ENCODE measurements at regions not wholly inside any gene's neighbourhood (a gene's known extent, or its start where the extent isn't known, plus 50 kb on each side); places are given as distances from the start of the nearest gene placed in this dataset.

- intact Hi-C loops (cut with DNase I): no loop called here
- Histone ChIP-seq H3K27me3 (no peaks in the 10 kb centered on the region), H3K27ac (no peak overlapping the region), H3K9me3 (no peaks in the 10 kb centered on the region), H3K4me1 (no peaks in the 10 kb centered on the region), H3K36me3 (no peaks in the 10 kb centered on the region), H3K4me3 (no peak overlapping the region)
- DNase-seq (no peak), ATAC-seq (peak; percentile 63)
- TF ChIP-seq CTCF (IDR thresholded peaks at IDR 0.05): no peak
These were observed 105.8 kb downstream of the GEMIN8 start for GRCh38 chrX:13923845-13924244.

- Histone ChIP-seq H3K27me3 (no peaks in the 10 kb centered on the region), H3K36me3 (no peaks in the 10 kb centered on the region), H3K27ac (no peak overlapping the region), H3K9me3 (no peaks in the 10 kb centered on the region), H3K4me1 (no peaks in the 10 kb centered on the region), H3K4me3 (no peak overlapping the region)
- DNase-seq: no peak
- ATAC-seq: no peak
- no peak for TF ChIP-seq CTCF (IDR thresholded peaks at IDR 0.05)
- intact Hi-C loops (cut with DNase I): no loop called here
These were observed 106.4 kb upstream of the GPM6B start for GRCh38 chrX:13923289-13923688.

DNA sequence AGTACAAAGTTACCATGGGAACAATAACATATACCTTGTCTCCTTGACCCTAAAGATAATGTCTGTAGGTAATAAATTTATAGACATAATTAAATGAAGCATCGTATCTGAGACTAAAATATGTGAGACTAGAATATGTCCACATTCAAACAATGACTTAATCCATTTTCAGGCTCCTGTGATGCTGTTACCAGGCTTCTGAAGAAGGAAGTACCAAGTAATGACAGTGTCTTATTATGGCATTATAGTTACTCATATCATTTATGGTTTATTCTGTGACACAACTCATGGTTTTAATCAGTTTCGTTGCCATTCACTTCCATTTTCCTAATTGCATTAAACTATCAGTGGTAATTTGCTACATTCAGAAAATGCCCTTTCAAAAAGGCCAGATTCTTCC, 100.6 kb upstream of the GPM6B start:
- H3K27me3 ChIP-seq: no peaks in the 10 kb centered on the region
- no peak overlapping the region for H3K27ac ChIP-seq
- intact Hi-C loops (cut with DNase I): no loop called here
- no peaks in the 10 kb centered on the region for H3K36me3 ChIP-seq
- no peak overlapping the region for H3K4me3 ChIP-seq
- no peak for TF ChIP-seq CTCF (IDR thresholded peaks at IDR 0.05)
- H3K4me1 ChIP-seq: no peaks in the 10 kb centered on the region
- DNase-seq: no peak
- ATAC-seq: no peak
- no peaks in the 10 kb centered on the region for H3K9me3 ChIP-seq

DNA sequence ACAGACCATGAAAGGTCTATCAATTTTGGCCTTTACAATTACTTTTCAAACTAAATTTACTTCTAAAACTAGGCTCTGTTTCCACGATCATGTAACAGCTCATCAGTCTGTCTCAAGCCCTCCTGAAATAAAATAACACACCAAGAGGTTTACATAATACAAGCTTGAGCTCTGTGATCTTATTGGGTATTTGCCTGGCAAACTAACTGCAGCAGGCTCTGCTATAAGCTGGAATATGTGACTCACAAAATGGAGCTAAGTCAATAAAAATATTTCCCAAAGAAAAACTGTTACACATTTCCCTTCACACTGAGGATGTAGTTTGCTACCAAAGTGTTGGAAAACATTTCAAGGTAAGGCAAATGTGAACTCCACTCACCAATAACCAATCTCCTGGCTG, 94.7 kb upstream of the GPM6B start:
- no peaks in the 10 kb centered on the region for H3K27me3 ChIP-seq
- H3K9me3 ChIP-seq: no peaks in the 10 kb centered on the region
- DNase-seq: no peak
- H3K4me3 ChIP-seq: no peak overlapping the region
- TF ChIP-seq CTCF (IDR thresholded peaks at IDR 0.05): no peak
- no peaks in the 10 kb centered on the region for H3K36me3 ChIP-seq
- H3K27ac ChIP-seq: no peak overlapping the region
- ATAC-seq: no peak
- intact Hi-C loops (cut with DNase I): no loop called here
- H3K4me1 ChIP-seq: no peaks in the 10 kb centered on the region

DNA sequence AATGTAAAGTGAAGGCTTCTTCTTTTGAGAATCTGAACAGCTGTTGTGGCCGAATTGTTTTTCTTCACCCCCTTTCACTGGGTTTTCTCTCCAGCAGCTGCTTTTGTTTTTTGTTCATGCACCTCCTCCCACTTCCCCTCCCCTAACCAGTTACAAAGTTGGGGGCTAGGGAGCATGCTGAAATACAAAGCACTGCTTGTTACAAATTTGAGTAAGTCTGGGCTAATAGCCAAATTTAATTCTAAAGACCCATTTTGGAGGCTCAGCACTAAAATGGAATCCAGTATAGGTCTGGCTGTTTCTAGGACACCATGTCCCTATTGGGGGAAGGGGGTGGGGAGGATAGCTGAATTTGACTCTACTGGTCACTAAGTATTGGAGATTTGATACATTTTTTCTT, 89.2 kb upstream of the GPM6B start:
- Histone ChIP-seq H3K4me3 (no peak overlapping the region), H3K4me1 (no peaks in the 10 kb centered on the region), H3K9me3 (no peaks in the 10 kb centered on the region), H3K27ac (no peak overlapping the region), H3K36me3 (no peaks in the 10 kb centered on the region), H3K27me3 (no peaks in the 10 kb centered on the region)
- no peak for DNase-seq
- TF ChIP-seq CTCF (IDR thresholded peaks at IDR 0.05): no peak
- intact Hi-C loops (cut with DNase I): no loop called here
- no peak for ATAC-seq

DNA sequence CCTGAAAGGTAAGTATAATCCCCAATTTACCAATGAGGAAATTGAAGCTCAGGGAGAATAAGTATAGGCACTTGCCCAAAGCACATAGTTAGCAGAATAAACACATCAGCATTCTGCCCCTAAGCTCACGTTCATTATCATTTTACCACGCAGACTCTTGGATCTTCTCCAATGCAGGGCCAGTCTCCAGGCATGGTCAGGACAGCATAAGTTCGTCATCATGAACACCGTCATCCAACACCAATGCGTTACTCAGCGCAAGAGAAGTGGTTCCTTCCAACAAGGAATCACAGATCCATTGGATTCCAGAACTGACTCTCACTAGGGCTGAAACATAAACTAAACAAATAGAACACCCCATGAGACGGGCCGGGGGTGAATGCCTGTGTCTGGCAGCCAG, 86.5 kb upstream of the GPM6B start:
- no peak for TF ChIP-seq CTCF (IDR thresholded peaks at IDR 0.05)
- Histone ChIP-seq H3K9me3 (no peaks in the 10 kb centered on the region), H3K36me3 (no peaks in the 10 kb centered on the region), H3K4me1 (no peaks in the 10 kb centered on the region), H3K4me3 (no peak overlapping the region), H3K27ac (no peak overlapping the region), H3K27me3 (no peaks in the 10 kb centered on the region)
- ATAC-seq (no peak), DNase-seq (no peak)
- intact Hi-C loops (cut with DNase I): no loop called here

All from upper lobe of right lung (tissue), 1 donor.